ENCODE measurements at regions not wholly inside any gene's neighbourhood (a gene's known extent, or its start where the extent isn't known, plus 50 kb on each side); places are given as distances from the start of the nearest gene placed in this dataset.

GRCh38 chr10:130246113-130246512 lies 109.9 kb downstream of the GLRX3 start:
- no peak overlapping the region for H2BK5ac ChIP-seq (ENCODE audit: low read depth, low read length, poor library complexity, severe bottlenecking)
- no peaks in the 10 kb centered on the region for H4K20me1 ChIP-seq (ENCODE audit: insufficient read depth, low read length)
- no peak overlapping the region for H3K4ac ChIP-seq (ENCODE audit: low read depth, low read length)
- no peak overlapping the region for H2AK9ac ChIP-seq (replicated peaks; ENCODE audit: low read depth, low read length, poor library complexity)
- no TSS peak for BruUV-seq (replicated peaks)
- H4K5ac ChIP-seq (ENCODE audit: low read depth, low read length), result no peak overlapping the region
- no peak overlapping the region for H3K4me2 ChIP-seq (ENCODE audit: low read depth, low read length)
- dilution Hi-C loops (cut with HindIII; ENCODE audit: low sequenced_read_pairs, unreplicated experiment) (no loop called here), intact Hi-C loops (cut with micrococcal nuclease) (no loop called here), in situ Hi-C loops (cut with MboI; ENCODE audit: low sequenced_read_pairs) (no loop called here)
- no peaks in the 10 kb centered on the region for H3K36me3 ChIP-seq (ENCODE audit: control insufficient read depth, insufficient read depth, low read length)
- no peaks in the 10 kb centered on the region for H3K79me1 ChIP-seq (ENCODE audit: low read depth in 1 of 2, low read length in 2 of 2)
- no peak overlapping the region for H4K8ac ChIP-seq (ENCODE audit: low read depth in 2 of 2, low read length in 2 of 2)
- H3K9ac ChIP-seq (ENCODE audit: low read depth, low read length), result no peak overlapping the region
- DNase-seq (no peak), ATAC-seq (ENCODE audit: low read depth) (no peak)
- no peak overlapping the region for H3K23ac ChIP-seq (ENCODE audit: low read depth, low read length)
- H2BK120ac ChIP-seq (ENCODE audit: low read depth, low read length), result no peak overlapping the region
- H3K9me3 ChIP-seq (ENCODE audit: control insufficient read depth, insufficient read depth, low read length), result peaks cover 23% of the 10 kb centered on the region
- H2AK5ac ChIP-seq (ENCODE audit: low read depth, low read length), result no peak overlapping the region
- no peak for TF ChIP-seq SMC3 (IDR thresholded peaks at IDR 0.05; ENCODE audit: low read depth, low read length)
- no peak for TF ChIP-seq ELK1 (IDR thresholded peaks at IDR 0.05; ENCODE audit: borderline replicate concordance, low read depth, low read length)
- no peak for TF ChIP-seq USF2 (IDR thresholded peaks at IDR 0.05; ENCODE audit: low read depth, low read length)
- no peak for TF ChIP-seq RFX5 (IDR thresholded peaks at IDR 0.05; ENCODE audit: low read depth, low read length)
- TF ChIP-seq MAFK (IDR thresholded peaks at IDR 0.05; ENCODE audit: low read depth, low read length), result no peak
- TF ChIP-seq RAD21 (IDR thresholded peaks at IDR 0.05; ENCODE audit: low read length), result no peak
- TF ChIP-seq POLR2A (IDR thresholded peaks at IDR 0.05; ENCODE audit: low read depth, low read length), result no peak
- TF ChIP-seq MXI1 (IDR thresholded peaks at IDR 0.05; ENCODE audit: borderline replicate concordance, low read depth, low read length), result no peak
- TF ChIP-seq BHLHE40 (IDR thresholded peaks at IDR 0.05; ENCODE audit: low read depth, low read length), result no peak
- TF ChIP-seq CTCF (conservative IDR thresholded peaks at IDR 0.05; ENCODE audit: low read depth, low read length), result no peak
- TF ChIP-seq CEBPB (IDR thresholded peaks at IDR 0.05; ENCODE audit: low read depth, low read length), result no peak
- no peak for TF ChIP-seq MAZ (IDR thresholded peaks at IDR 0.05; ENCODE audit: borderline replicate concordance, low read depth, low read length)
- no peak for TF ChIP-seq NFE2L2 (IDR thresholded peaks at IDR 0.05; ENCODE audit: low read depth, low read length)
- no peak overlapping the region for H4K91ac ChIP-seq (ENCODE audit: insufficient read depth, low read depth, low read length)
- no peaks in the 10 kb centered on the region for H3K27me3 ChIP-seq (ENCODE audit: control insufficient read depth, insufficient read depth, low read length)
- H3K9me1 ChIP-seq (ENCODE audit: insufficient read depth, low read length), result no peaks in the 10 kb centered on the region
- H2BK15ac ChIP-seq (ENCODE audit: low read depth, low read length), result no peak overlapping the region
- no peak overlapping the region for H3K56ac ChIP-seq (ENCODE audit: extremely low read depth, insufficient read depth, low read length)
- no peak overlapping the region for H3K4me3 ChIP-seq (ENCODE audit: insufficient read depth, low read depth, low read length)
- no peak overlapping the region for H3K14ac ChIP-seq (replicated peaks; ENCODE audit: low read depth, low read length)
- CTCF ChIA-PET, result no interaction called here
- no peak overlapping the region for H2BK20ac ChIP-seq (ENCODE audit: low read depth, low read length)
- no peak overlapping the region for H2AFZ ChIP-seq (replicated peaks; ENCODE audit: low read length, poor library complexity)
- no peak overlapping the region for H3K18ac ChIP-seq (ENCODE audit: low read depth, low read length)
- POLR2A ChIA-PET (ENCODE audit: unreplicated experiment), result no interaction called here
- no peaks in the 10 kb centered on the region for H3K4me1 ChIP-seq (ENCODE audit: control insufficient read depth, insufficient read depth, low read length)
- 60% methylated on average over 1 of the region's 4 CpGs; no CpG with 5 or more reads in 1 of the 2 experiments for WGBS, 2 experiments (ENCODE audit: extremely low coverage in 2 of 2, insufficient read length in 1 of 2)
- no peak overlapping the region for H3K27ac ChIP-seq (ENCODE audit: insufficient read depth, low read length)
